ENCODE measurements at regions not wholly inside any gene's neighbourhood (a gene's known extent, or its start where the extent isn't known, plus 50 kb on each side); places are given as distances from the start of the nearest gene placed in this dataset.
A peak's percentile ranks its signal among the peaks of the same experiment; 100 is the strongest.
"Not testable (repeated sequence)": the region's sequence is repeated elsewhere in the genome, so short reads cannot be mapped to it uniquely, and the experiment has no call there.

DNA sequence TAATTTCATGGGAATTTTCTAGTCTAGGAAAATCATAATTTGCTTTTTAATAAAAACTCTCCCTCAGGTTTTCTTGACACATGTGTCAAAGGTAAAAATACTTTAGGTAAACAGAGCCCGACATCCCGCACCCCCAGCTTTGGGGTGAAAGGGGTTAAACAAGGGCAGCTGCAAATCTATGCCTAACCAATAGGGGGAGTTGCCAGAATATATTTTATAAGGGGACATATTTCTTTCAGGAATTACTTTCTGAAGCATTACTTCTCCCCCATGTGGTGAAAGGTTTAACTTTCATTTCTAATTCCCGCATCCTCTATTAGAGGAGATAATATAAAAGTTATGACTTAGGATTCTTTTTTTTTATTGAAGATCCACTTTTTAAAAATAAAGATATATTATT, 53.9 kb upstream of the HEPH start:
- DNase-seq (ENCODE audit: low spot score): peak; percentile 56

DNA sequence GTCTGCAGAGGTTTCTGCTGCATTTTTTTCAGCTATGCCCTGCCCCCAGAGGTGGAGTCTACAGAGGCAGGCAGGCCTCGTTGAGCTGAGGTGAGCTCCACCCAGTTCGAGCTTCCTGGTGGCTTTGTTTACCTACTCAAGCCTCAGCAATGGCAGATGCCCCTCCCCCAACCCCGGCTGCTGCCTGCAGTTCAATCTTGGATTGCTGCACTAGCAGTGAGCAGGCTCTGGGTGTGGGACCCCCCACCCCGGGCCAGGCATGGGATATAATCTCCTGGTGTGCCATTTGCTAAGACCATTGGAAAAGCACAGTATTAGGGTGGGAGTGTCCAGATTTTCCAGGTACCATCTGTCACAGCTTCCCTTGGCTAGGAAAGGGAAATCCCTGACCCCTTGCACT, 56.2 kb upstream of the HEPH start:
- DNase-seq (ENCODE audit: low spot score): not testable (repeated sequence)

DNA sequence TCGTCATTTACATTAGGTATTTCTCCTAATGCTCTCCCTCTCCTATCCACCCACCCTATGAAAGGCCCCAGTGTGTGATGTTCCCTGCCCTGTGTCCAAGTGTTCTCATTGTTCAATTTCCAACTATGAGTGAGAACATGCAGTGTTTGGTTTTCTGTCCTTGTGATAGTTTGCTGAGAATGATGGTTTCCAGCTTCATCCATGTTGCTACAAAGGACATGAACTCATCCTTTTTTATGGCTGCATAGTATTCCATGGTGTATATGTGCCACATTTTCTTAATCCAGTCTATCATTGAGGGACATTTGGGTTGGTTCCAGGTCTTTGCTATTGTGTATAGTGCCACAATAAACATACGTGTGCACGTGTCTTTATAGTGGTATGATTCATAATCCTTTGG, 61.6 kb upstream of the HEPH start:
- DNase-seq (ENCODE audit: low spot score): not testable (repeated sequence)

DNA sequence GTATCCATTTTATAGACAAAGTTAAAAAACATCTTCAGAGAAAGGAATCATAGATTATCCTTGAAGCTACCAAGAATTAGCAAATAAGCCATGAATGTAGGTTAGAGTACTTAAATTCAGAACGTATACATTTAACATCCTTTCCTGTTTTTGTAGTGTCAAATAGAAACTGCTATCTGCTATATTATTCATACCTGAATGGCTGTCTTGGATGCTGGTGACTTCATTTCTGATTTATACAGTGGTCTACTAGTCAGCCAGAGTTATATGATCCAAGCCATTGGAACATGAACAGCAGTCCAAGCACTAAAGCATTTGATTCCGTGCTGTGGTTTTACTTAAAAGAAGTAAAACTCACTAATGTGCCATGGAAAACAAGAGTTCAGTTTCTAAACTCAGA, 58.3 kb upstream of the VSIG4 start:
- no peak for DNase-seq (ENCODE audit: low spot score)

DNA sequence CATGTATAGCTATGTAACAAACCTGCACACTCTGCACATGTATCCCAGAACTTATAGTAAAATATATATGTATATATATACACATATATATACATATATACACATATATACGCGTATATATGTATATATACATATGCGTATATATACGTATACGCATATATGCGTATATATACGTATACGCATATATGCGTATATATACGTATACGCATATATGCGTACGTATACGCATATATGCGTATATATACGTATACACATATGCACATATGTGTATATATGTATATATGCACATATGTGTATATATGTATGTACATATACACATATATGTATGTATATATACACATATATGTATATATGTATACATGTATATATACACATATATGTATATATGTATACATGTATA, 57.1 kb upstream of the VSIG4 start:
- not testable (repeated sequence) for DNase-seq (ENCODE audit: low spot score)

DNA sequence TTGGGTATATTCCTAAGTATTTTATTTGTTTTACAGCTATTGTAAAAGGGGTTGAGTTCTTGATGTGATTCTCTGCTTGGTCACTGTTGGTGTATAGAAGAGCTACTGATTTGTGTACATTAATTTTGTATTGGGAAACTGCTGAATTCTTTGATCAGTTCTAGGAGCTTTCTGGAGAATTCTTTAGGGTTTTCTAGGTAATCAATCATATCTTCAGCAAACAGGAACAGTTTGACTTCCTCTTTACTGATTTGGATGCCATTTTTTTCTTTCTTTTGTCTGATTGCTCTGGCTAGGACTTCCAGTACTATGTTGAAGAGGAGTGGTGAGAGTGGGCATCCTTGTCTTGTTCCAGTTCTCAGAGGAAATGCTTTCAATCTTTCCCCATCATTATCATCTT, 50.1 kb upstream of the VSIG4 start:
- DNase-seq (ENCODE audit: low spot score): not testable (repeated sequence)
